Germinal center (tissue), 1 donor: ENCODE measurements at regions not wholly inside any gene's neighbourhood (a gene's known extent, or its start where the extent isn't known, plus 50 kb on each side); places are given as distances from the start of the nearest gene placed in this dataset.
A peak's percentile ranks its signal among the peaks of the same experiment; 100 is the strongest.

Experiments
- DNase-seq: peaks from one replicate; pipeline ENCODE4 v3.0.0; 2012; ENCODE audit warnings: mixed read lengths, low spot score

GRCh38 chr11:45036733-45037132 is 86.0 kb upstream of the TP53I11 start:
- DNase-seq = no peak

- DNase-seq = no peak
Observed at GRCh38 chr11:45037434-45038005, 86.8 kb upstream of the TP53I11 start.

DNA sequence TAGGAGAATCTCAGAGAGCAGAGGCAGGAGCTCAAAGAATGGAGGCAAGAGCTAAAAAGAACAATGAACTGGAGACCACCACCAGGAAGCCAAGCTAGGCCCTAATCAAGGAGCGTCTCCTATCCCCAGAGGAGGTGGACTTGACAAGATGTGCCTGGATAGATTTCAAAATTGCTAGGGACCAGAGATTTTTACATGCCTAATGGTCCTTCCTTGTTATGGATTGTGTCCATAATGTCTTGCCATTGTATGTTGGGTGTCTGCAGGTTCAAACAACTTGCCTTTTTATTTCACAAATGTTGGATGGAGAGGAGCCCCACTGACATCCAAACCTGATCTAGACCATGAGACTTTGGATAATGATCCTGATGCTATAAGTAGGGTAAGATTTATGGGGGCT is 88.2 kb upstream of the TP53I11 start:
- no peak for DNase-seq

DNA sequence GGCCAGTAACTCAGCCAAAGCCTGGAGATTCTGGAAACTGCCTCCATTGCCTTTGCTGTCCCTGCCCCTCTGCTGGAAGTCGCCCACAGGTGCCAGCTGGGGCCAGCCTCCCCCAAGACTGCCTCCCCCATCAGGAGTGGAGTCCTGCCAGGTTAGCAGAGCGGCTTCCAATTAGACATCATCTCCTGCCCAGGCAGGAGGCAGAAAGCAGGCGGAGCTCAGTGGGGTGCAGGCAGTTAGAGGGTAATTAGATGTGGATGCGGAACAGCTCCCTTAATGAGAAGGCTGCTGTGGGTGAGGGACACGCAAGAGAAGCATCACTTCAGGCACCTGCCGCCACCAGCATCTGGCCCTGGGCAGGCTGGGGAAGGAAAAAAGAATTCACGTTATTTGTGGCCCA is 90.9 kb upstream of the TP53I11 start:
- no peak for DNase-seq

GRCh38 chr11:45042560-45042959 is 91.9 kb upstream of the TP53I11 start:
- no peak for DNase-seq

DNA sequence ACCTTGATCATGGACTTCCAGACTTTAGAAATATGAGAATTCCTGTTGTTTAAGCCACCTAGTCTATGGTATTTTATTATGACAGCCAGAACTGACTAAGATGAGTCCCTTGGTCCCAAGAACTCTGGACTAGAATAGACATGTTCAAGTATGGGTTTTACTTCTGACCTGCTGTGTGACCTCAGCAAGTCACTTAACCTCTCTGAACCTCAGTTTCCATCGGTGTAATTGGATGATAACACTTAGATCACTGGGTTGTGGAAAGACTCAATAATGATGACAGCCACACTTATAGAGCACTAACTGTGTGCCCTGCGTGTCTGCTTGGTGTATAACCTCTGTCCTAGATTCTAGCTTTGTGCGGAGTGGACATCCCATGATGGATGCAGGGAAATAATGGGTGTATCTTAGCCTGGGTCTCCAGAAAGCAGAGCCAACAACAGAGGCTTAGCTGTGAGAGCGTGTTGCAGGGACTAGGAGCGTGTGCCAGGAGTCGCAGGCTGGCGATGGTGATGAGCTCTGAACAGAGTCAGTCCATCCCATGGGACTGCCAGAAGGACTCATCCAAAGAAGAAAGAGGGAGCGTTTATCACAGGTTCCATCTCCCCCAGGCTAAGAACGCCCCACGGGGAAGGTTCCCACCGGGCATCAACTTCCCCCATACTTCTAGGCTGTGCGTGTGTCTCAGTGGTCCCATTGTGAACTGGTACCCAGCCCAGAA is 93.2 kb upstream of the TP53I11 start:
- no peak for DNase-seq

DNA sequence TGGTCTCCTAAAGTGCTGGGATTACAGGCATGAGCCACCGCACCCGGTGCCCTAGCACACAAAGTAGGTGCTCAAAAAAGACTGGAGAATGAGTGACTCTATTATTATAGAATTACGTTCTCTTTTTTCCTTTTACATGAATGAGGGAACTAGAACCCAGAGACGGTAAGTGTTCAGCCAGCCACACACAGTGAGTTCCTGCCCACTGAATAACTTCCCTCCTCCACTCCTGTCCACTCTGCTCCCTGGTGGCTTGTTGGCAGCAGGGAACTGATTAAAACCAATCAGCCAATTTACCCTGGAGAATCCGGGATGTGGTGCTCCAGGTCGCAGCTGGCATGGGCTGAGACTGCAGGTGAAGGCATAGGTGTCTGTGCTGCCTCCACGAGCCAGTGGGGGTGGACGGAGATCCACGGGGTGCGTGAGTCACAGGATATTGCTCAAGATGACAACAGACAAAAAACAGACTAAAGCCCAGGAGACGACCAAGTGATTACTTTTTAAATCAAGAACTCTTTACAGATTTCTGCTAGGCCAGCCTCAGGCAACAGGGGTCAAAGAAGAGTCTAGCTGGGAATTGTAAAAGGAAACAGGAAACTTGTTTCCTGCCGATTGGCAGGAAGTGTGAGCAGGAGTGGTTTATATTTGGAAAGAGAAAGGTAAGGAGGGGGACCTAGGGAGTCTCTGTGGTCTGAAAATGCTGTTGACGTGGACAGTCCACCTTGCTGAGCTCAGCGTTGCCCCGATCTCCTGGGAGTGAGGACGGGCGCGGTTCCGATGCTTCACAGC is 95.2 kb upstream of the TP53I11 start:
- DNase-seq = no peak

- DNase-seq = no peak
Observed at GRCh38 chr11:45048313-45048841, 97.7 kb upstream of the TP53I11 start.

GRCh38 chr11:45048870-45049691 is 97.4 kb upstream of the PRDM11 start:
- DNase-seq = no peak

GRCh38 chr11:45050111-45050510 is 96.3 kb upstream of the PRDM11 start:
- no peak for DNase-seq

DNA sequence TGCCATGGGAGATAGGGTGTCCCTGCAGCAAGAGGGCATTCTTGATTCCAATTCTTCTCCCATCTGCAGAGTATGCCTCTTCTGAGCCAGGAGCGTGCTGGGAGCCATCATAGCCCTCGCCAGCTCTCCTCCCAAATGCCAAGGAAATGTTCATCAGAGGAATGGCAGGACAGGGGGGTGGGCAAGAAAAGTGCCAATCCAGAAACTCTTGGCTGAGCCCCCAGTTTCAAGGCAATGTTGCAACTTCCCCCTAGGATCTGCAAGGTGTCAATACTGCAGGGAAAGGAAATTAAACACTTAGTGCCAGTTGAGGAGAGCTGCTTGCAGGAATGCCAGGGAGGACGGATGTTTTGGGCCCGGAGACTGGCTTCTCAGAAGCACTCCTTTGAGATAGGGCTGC is 94.8 kb upstream of the PRDM11 start:
- no peak for DNase-seq

DNA sequence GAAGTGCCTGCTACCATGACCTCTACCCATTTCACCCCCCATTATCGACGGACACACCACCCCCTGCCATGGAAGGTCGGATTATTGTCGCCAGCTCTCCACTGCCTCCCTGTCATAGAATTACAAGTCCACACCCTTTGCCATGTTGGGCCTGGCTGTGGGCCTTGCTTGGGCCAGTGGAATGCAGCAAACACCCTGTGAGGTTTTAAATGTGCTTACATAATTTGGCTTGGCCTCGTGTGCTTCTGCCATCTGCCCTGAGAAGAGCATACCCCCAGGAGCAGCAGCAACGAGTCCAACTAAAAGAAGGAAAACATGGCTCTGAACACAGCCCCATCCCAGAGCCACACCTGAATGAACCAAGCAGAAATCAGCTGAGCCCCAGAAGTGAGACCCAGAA is 94.1 kb upstream of the PRDM11 start:
- no peak for DNase-seq

- DNase-seq = peak; percentile 15
Observed at GRCh38 chr11:45053736-45054446, 92.5 kb upstream of the PRDM11 start.

DNA sequence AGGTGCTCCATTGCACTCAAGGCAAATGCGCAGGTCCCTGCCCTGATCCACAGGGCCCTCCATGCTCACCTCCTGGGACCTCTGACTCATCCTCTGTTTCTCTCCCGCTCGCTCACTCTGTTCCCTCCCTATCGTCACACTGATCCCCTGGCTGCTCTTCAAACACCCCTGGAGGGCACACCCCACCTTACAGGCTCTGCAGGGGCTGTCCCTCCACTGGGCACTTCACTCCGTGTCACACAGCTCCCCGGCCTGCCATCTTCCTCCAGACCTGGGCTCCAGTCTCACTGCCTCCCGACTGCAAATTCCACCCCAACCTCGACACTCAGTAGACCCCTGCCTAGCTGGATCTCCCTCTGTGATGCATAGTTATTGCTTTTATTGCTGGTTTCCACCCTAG is 91.5 kb upstream of the PRDM11 start:
- no peak for DNase-seq

GRCh38 chr11:45056529-45056928 is 89.9 kb upstream of the PRDM11 start:
- DNase-seq = no peak

GRCh38 chr11:45057938-45058646 is 88.3 kb upstream of the PRDM11 start:
- no peak for DNase-seq

DNA sequence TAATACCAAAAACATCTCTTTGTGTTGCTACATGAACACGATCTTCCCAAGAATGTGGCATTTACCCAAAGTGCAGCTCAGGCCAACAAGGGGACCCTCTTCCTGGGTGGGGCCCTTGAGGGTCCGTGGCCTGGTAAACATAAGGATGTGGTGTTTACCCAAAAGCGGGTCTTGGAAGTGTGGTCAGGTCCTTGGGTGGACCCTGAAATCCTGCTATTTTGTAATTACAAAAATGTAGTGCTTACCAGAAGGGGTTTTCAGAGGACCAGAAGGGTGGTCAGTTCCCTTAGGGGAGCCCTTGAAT is 87.8 kb upstream of the PRDM11 start:
- DNase-seq = no peak

- no peak for DNase-seq
Observed at GRCh38 chr11:45060707-45061106, 85.7 kb upstream of the PRDM11 start.

- DNase-seq = no peak
Observed at GRCh38 chr11:45061641-45062040, 84.8 kb upstream of the PRDM11 start.

DNA sequence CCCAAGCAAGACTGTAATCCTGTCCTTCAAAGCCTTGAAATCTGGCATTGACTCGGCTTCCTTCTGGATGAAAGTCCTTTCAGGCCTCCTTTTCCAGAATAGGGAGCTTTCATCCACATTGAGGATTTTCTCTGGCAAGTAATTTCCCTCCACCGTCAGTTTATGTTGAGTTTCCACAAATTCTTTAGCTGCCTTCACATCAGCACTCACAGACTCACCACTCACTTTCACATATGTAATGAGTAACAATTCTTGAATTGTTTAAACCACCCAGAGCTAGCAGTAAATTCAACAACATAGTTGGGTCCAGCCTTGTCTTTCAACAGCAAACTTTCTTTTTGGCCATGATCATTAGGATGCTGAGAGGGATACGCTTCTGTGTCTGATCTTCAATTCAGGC is 84.3 kb upstream of the PRDM11 start:
- no peak for DNase-seq

DNA sequence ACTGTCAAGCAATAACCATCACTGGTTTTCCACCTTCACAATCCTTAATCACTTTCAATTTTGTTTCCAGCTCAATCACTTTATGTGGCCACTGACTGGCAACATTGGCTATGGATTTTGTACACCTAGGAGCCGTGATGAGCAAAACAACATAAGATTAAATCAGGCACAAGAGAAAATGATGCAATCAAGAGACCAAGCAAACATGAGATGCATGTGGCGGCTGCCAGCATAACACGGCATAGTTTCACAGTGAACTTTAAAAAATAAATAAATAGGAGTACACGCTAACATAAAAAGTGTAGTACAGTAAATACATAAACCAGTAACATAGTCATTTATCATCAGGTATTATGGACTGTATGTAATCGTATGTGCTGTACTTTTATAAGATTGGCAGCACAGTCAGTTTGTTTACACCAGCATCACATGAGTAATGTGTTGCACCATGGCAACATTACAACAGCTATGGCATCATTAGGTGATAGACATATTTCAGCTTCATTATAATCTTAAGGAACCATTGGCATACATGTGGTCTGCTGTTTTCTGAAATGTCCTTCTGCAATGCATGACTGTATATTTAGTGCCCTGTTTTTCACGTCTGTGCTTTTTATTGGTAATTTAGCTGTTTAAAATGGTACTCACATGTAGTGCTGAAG is 83.3 kb upstream of the PRDM11 start:
- no peak for DNase-seq
